Endothelial cell of umbilical vein (primary cell): ENCODE measurements at regions not wholly inside any gene's neighbourhood (a gene's known extent, or its start where the extent isn't known, plus 50 kb on each side); places are given as distances from the start of the nearest gene placed in this dataset.

Experiments used
- BruUV-seq: library from RNA; stranded (reverse); fragments of 400-500 nt; replicated peaks from 2 replicates; lab custom pipeline; 2021; lab: Mats Ljungman, UMichigan
- CTCF ChIA-PET: fragments of 300-600, 350-600 bp; sonication (Branson Sonifier 250); formaldehyde crosslinking; loops from one replicate; lab custom pipeline; 2021; ENCODE audit warnings: antibody characterized with exemption, inconsistent platforms; lab: Charles Lee
- POLR2A ChIA-PET: fragments of 300-600, 350-600 bp; sonication (Branson Sonifier 250); formaldehyde crosslinking; loops from one replicate; lab custom pipeline; 2021; ENCODE audit warnings: antibody characterized with exemption, inconsistent platforms; lab: Charles Lee
- DNase-seq: peaks from one replicate; pipeline ENCODE4 v3.0.0-alpha.2; 2011; ENCODE audit warnings: low read depth, low spot score
- FAIRE-seq: peaks from 2 replicates; lab custom pipeline; 2011; peaks lifted over from hg19 to GRCh38; lab: Jason Lieb, UNC
- H2AFZ ChIP-seq: 2 replicates; pipeline ENCODE4 v1.6.0; 2012; ENCODE audit warnings: low read depth, low read length, control low read depth, inconsistent platforms
- H3K27ac ChIP-seq: 2 replicates; pipeline ENCODE4 v1.5.1; 2011; ENCODE audit warnings: low read depth, mild to moderate bottlenecking, control low read depth, low read length, moderate library complexity; ENCODE audit not compliant: insufficient read depth
- H3K27me3 ChIP-seq, 2 experiments: 2 replicates each; pipeline versions ENCODE4 v1.6.0 to v1.6.1; 2011; ENCODE audit warnings: low read length in 2 of 2, mixed read lengths in 1 of 2; ENCODE audit not compliant: control insufficient read depth in 2 of 2, insufficient read depth in 2 of 2
- H3K36me3 ChIP-seq, 2 experiments: 2 replicates in 1 of 2; 3 replicates in 1 of 2; pipeline ENCODE4 v1.5.1; 2011; ENCODE audit warnings: low read length in 2 of 2, mild to moderate bottlenecking in 1 of 2, moderate library complexity in 1 of 2; ENCODE audit not compliant: control insufficient read depth in 2 of 2, insufficient read depth in 2 of 2; ENCODE audit errors: extremely low read depth in 1 of 2
- H3K4me1 ChIP-seq: 3 replicates; pipeline ENCODE4 v1.5.1; 2011; ENCODE audit warnings: mild to moderate bottlenecking, low read length; ENCODE audit not compliant: control insufficient read depth, insufficient read depth; ENCODE audit errors: extremely low read depth
- H3K4me2 ChIP-seq: 2 replicates; pipeline ENCODE4 v1.6.1; 2011; ENCODE audit warnings: low read length, control low read depth, mixed read lengths; ENCODE audit not compliant: insufficient read depth
- H3K4me3 ChIP-seq, 3 experiments: fragments of 200-600 bp in 1 of 3; sonication (generic), shearing (Covaris generic) in 1 of 3; replicated peaks in 1 of 3; 2 replicates each; pipeline ENCODE4 v1.5.1; 2011 to 2016; ENCODE audit warnings: control low read depth in 3 of 3, low read length in 3 of 3, mild to moderate bottlenecking in 2 of 3, inconsistent platforms in 1 of 3, low read depth in 1 of 3, moderate library complexity in 1 of 3; ENCODE audit not compliant: insufficient read depth in 1 of 3
- H3K79me2 ChIP-seq: 2 replicates; pipeline ENCODE4 v1.6.0; 2012; ENCODE audit warnings: low read length, inconsistent platforms; ENCODE audit not compliant: control insufficient read depth, insufficient read depth
- H3K9ac ChIP-seq: replicated peaks from 2 replicates; pipeline ENCODE3; 2011; ENCODE audit warnings: low read length, control low read depth; ENCODE audit not compliant: insufficient read depth; ENCODE audit errors: extremely low read depth
- H3K9me1 ChIP-seq: replicated peaks from 3 replicates; pipeline ENCODE4 v1.6.0; 2011; ENCODE audit warnings: mild to moderate bottlenecking, low read length; ENCODE audit not compliant: control insufficient read depth, insufficient read depth; ENCODE audit errors: extremely low read depth
- H3K9me3 ChIP-seq: replicated peaks from 2 replicates; pipeline ENCODE4 v1.5.1; 2012; ENCODE audit warnings: low read length, inconsistent platforms; ENCODE audit not compliant: control insufficient read depth, insufficient read depth
- H4K20me1 ChIP-seq: replicated peaks from 2 replicates; pipeline ENCODE3; 2011; ENCODE audit warnings: mild to moderate bottlenecking, low read length; ENCODE audit not compliant: control insufficient read depth, insufficient read depth; ENCODE audit errors: extremely low read depth
- CTCF ChIP-seq, 2 donors: IDR thresholded peaks; 1 replicate in 1 of 2; 2 replicates in 1 of 2; pipeline ENCODE4 v1.5.1; 2011; ENCODE audit warnings: low read length in 2 of 2, mild to moderate bottlenecking in 2 of 2, moderate library complexity in 2 of 2, control low read depth in 1 of 2, inconsistent platforms in 1 of 2, low read depth in 1 of 2; ENCODE audit not compliant: insufficient read depth in 1 of 2; ENCODE audit errors: extremely low read depth in 1 of 2
- EZH2 ChIP-seq: IDR thresholded peaks from 2 replicates; pipeline ENCODE4 v1.6.1; 2012; ENCODE audit warnings: borderline replicate concordance, low read depth, mild to moderate bottlenecking, moderate library complexity, low read length, inconsistent platforms; ENCODE audit not compliant: severe bottlenecking
- FOS ChIP-seq: IDR thresholded peaks from 2 replicates; pipeline ENCODE4 v1.6.1; 2011; ENCODE audit warnings: mild to moderate bottlenecking, low read length, moderate library complexity, borderline replicate concordance; ENCODE audit not compliant: insufficient read depth
- GATA2 ChIP-seq: IDR thresholded peaks from 2 replicates; pipeline ENCODE4 v1.7.0; 2011; ENCODE audit warnings: low read depth, mild to moderate bottlenecking, moderate library complexity, mixed read lengths, low read length; ENCODE audit not compliant: insufficient read length, insufficient read depth
- JUN ChIP-seq: IDR thresholded peaks from 2 replicates; pipeline ENCODE4 v1.6.1; 2011; ENCODE audit warnings: borderline replicate concordance, low read depth; ENCODE audit not compliant: insufficient read length, insufficient read depth
- MAX ChIP-seq: IDR thresholded peaks from 2 replicates; pipeline ENCODE4 v1.6.1; 2011; ENCODE audit not compliant: insufficient read depth, insufficient read length
- POLR2AphosphoS5 ChIP-seq: IDR thresholded peaks from 2 replicates; pipeline ENCODE4 v1.6.1; 2012; ENCODE audit warnings: low read depth, mild to moderate bottlenecking, control low read depth, low read length, moderate library complexity; ENCODE audit not compliant: insufficient read depth
- dilution Hi-C: fragments of 300-500 bp; cut with MboI; formaldehyde crosslinking; loops from one replicate; pipeline ENCODE4 v1.15.0; 2019; ENCODE audit warnings: low sequenced_read_pairs; ENCODE audit not compliant: extremely low pct_ligation_motif_present
- intact Hi-C: fragments of 100-400 bp; cut with micrococcal nuclease; formaldehyde crosslinking; loops from one replicate; pipeline ENCODE4 v1.10.0; 2022

- intact Hi-C loops = loop anchor here (2.0 kb wide), 1 partner anchor 23 kb away; no protein-coding TSS in a partner anchor
- Histone ChIP-seq H3K4me2 (no peak overlapping the region), H3K36me3 (no peaks in the 10 kb centered on the region), H3K9me3 (no peaks in the 10 kb centered on the region), H2AFZ (no peak overlapping the region), H3K79me2 (no peaks in the 10 kb centered on the region), H3K9me1 (no peaks in the 10 kb centered on the region), H3K27ac (peak overlapping the region; percentile 66), H3K4me1 (peaks cover 31% of the 10 kb centered on the region), H3K4me3 (no peak overlapping the region), H3K27me3 (no peaks in the 10 kb centered on the region), H4K20me1 (no peaks in the 10 kb centered on the region), H3K9ac (no peak overlapping the region)
- BruUV-seq = no TSS peak
- ChIA-PET POLR2A (interaction anchor here (0.6 kb wide), 1 partner anchor 66 kb away, joined by 5 read pairs; no protein-coding TSS in a partner anchor), CTCF (interaction anchor here (1.0 to 1.6 kb wide), 3 partner anchors 13 to 990 kb away, joined by 3 to 6 read pairs (median 4); no protein-coding TSS in a partner anchor)
- dilution Hi-C loops = no loop called here
- DNase-seq (peak; percentile 91), FAIRE-seq (peak; percentile 69)
- TF ChIP-seq MAX = no peak
- peak; percentile 83 for TF ChIP-seq JUN
Observed at GRCh38 chr12:93111773-93112172, 182.7 kb upstream of the EEA1 start.

GRCh38 chr12:93113317-93114006 is 184.4 kb upstream of the EEA1 start:
- peak overlapping the region; percentile 13 for H2AFZ ChIP-seq
- CTCF ChIA-PET = interaction anchor here (0.6 to 1.6 kb wide), 4 partner anchors 9 to 989 kb away, joined by 3 to 4 read pairs (median 3); no protein-coding TSS in a partner anchor
- POLR2A ChIA-PET = interaction anchor here (0.7 kb wide), 1 partner anchor 299 kb away, joined by 4 read pairs; no protein-coding TSS in a partner anchor
- no peaks in the 10 kb centered on the region for H3K9me1 ChIP-seq
- no peaks in the 10 kb centered on the region for H3K36me3 ChIP-seq
- no peaks in the 10 kb centered on the region for H4K20me1 ChIP-seq
- peak overlapping the region; percentile 33 for H3K4me2 ChIP-seq
- H3K9ac ChIP-seq = peak overlapping the region; percentile 31
- H3K4me3 ChIP-seq = no peak overlapping the region
- BruUV-seq = TSS peak; percentile 71
- TF ChIP-seq EZH2 (no peak), POLR2AphosphoS5 (no peak), GATA2 (no peak), MAX (no peak), JUN (peak; percentile 62), CTCF (IDR thresholded peaks at IDR 0.05; ENCODE audit: extremely low read depth in 1 of 2, insufficient read depth in 1 of 2, low read depth in 1 of 2, low read length in 2 of 2) (no peak), FOS (peak; percentile 49)
- peak overlapping the region; percentile 69 for H3K27ac ChIP-seq
- H3K27me3 ChIP-seq = no peaks in the 10 kb centered on the region
- H3K9me3 ChIP-seq = no peaks in the 10 kb centered on the region
- peaks cover 30% of the 10 kb centered on the region for H3K4me1 ChIP-seq
- FAIRE-seq (peak; percentile 84), DNase-seq (peak; percentile 89)
- intact Hi-C loops (loop anchor here (1.0 to 2.0 kb wide), 4 partner anchors 21 to 264 kb away; partner anchors contain the start of gene NUDT4), dilution Hi-C loops (no loop called here)
- no peaks in the 10 kb centered on the region for H3K79me2 ChIP-seq
